GM12875 (cell line): ENCODE measurements at regions not wholly inside any gene's neighbourhood (a gene's known extent, or its start where the extent isn't known, plus 50 kb on each side); places are given as distances from the start of the nearest gene placed in this dataset.

Source experiments
- H3K4me3 ChIP-seq: one replicate; pipeline ENCODE4 v1.5.1; 2011; ENCODE audit warnings: low read depth, low read length, control low read depth
- TF ChIP-seq, protein P1 (sequence below): IDR thresholded peaks from 2 replicates; pipeline ENCODE4 v1.5.1; 2011; ENCODE audit warnings: low read depth, mild to moderate bottlenecking, control low read depth, inconsistent platforms, low read length, moderate library complexity, borderline replicate concordance; ENCODE audit not compliant: insufficient read depth

DNA sequence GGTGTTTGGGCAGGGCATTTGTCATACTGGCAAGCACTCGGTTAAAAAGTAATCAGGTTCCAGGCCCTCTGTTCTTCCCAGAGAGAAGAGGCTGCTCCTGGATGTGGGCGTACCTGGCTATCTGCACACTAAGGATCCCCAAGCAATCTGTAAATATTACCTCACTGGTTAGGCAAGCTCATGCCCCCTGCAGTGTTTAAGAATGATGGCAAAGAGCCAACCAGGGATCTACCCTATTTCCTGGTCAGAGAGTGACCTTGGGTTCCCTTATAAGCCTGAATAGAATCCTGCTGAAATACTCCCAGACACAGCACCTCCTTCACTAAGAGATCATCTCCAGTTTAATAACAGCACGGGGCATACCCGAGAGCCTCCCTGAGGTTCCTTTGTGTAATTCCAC is 181.2 kb downstream of the PIK3R1 start:
- no peak overlapping the region for H3K4me3 ChIP-seq
- TF ChIP-seq, protein P1, sequence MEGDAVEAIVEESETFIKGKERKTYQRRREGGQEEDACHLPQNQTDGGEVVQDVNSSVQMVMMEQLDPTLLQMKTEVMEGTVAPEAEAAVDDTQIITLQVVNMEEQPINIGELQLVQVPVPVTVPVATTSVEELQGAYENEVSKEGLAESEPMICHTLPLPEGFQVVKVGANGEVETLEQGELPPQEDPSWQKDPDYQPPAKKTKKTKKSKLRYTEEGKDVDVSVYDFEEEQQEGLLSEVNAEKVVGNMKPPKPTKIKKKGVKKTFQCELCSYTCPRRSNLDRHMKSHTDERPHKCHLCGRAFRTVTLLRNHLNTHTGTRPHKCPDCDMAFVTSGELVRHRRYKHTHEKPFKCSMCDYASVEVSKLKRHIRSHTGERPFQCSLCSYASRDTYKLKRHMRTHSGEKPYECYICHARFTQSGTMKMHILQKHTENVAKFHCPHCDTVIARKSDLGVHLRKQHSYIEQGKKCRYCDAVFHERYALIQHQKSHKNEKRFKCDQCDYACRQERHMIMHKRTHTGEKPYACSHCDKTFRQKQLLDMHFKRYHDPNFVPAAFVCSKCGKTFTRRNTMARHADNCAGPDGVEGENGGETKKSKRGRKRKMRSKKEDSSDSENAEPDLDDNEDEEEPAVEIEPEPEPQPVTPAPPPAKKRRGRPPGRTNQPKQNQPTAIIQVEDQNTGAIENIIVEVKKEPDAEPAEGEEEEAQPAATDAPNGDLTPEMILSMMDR: no peak

DNA sequence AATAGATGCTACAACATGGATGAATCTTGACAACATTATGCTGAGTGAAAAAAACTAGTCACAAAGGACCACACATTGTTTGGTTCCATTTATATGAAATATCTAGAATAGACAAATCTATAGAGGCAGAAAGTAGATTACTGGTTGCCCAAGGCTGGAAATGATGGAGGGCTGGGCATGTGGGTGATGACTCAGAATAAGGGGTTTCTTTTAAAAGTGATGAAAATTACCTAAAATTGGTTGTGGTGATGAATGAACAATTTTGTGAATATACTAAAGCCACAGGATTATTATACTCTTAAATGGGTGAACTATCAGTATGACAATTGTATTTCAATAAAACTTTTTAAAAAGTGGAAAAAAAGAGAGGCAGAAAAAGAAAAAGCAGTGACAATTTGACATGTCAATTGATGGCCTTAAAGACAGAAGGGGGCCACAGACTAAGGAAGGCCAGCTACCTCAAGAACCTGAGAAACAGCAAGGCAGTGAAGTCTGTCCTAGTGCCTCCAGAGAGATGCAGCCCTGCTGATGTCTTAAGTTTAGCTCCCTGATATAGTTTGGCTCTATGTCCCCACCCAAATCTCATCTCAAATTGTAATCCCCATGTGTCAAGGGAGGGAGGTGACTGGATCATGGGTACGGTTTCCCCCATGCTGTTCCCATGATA is 182.7 kb downstream of the PIK3R1 start:
- TF ChIP-seq, protein P1: no peak
- no peak overlapping the region for H3K4me3 ChIP-seq

DNA sequence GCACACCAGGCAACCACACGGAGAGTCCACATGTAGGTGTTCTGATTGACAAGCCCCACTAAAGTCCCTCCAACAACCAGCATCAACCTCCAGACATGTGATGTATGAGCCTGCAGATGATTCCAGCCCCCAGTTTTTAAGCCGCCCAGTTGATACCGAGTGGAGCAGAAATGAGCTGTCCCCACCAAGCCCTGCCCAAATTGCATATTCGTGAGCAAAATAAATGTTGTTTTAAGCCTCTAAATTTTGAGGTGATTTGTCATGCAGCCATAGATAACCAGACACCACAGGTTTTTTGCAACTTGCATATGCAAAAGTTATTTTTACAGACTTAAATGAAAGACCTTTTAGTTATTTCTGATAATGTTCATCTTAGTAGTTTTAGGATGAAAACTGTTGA is 187.7 kb downstream of the PIK3R1 start:
- no peak overlapping the region for H3K4me3 ChIP-seq
- TF ChIP-seq, protein P1: no peak

DNA sequence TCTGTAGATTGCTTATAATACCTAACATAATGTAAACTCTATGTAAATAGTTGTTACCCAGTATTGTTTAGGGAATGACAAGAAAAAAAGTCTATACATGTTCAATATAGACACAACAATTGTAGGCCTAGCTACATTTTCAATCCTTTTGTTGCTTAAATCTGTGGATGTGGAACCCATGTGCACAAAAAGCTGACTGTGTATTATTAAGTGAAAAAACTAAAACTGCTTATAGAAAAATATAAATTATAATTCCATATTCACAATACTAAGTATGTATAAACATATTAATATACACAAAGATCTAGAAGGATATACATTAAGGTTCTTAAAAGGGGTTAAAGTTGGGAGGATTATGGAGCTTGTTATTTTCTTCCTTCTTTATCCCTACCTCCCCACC is 188.7 kb downstream of the PIK3R1 start:
- no peak overlapping the region for H3K4me3 ChIP-seq
- TF ChIP-seq, protein P1: no peak

DNA sequence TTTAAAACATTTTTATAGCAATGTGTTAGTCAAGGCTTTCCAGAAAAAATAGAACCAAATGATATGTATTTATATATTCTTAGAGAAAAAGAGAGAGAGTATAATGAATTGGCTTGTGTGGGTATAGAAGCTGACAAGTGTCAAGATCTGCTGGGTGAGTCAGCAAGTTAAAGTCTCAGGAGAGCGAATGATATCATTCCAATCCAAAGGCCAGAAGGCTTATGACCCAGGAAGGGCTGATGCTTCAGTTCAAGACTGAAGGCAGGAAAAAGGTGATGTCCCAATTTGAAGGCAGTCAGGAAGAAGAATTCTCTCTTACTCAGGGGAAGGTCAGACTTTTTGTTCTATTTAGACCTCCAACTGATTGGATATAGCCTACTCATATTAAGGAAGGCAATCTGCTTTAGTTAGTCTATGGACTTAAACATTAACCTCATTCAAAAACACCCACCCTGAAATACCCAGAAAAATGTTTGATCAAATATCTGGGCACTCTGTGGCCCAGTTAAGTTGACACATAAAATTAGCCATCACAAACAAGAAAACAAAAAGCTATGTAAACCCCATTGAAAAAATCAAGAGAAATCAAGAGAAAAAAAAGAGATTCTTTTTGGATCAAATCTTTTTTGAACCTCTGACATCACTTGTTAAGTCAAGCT is 189.6 kb downstream of the PIK3R1 start:
- H3K4me3 ChIP-seq: no peak overlapping the region
- TF ChIP-seq, protein P1: no peak

DNA sequence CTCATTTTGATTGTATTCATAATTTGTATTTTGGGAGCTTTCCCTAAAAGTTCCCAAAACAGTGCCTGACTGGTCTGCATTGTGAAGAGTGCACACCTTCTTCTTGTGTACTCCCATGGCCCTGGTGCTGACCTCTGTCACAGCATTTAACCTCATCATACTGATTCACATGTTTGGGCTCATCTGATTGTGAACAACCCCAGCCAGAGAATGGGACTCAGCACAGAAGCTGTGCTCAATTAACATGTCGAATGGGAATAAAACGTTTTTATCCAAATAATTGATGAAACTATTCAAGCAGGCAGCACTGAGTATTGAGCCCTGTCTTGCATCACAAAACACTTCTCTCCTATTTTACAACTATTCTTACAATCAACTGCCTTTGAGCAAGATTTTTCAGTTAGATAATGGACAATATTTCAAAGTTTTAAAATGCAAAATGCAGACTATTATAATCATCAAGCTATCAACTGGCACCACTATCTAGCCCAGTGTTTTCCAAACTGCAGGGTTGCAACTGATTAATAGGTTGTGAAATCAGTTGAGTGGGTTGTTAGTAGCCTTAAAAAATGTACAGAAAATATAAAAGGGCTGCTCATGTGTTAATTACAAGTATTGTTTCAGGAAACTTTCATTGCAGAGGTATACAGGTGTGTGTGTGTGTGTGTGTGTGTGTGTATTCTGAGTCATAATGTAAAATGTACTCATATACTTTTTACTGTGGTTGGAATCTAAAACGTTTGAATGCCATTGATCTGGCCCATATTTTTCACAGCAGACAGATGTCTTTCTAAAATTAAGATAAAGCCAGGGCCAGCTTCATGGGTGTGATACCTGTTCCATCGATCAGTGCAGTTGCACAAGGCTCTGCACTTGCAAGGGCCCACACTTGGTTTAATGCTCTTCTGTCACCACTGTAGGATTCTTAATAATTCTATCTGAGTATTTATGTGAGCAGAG is 190.5 kb downstream of the PIK3R1 start:
- H3K4me3 ChIP-seq: no peak overlapping the region
- TF ChIP-seq, protein P1: no peak
